GM12865 (cell line): ENCODE measurements at regions not wholly inside any gene's neighbourhood (a gene's known extent, or its start where the extent isn't known, plus 50 kb on each side); places are given as distances from the start of the nearest gene placed in this dataset.

Source experiments
- DNase-seq: peaks from one replicate; pipeline ENCODE4 v3.0.0; 2010; ENCODE audit warnings: low read depth
- H3K4me3 ChIP-seq: 2 replicates; pipeline ENCODE4 v1.5.1; 2011; ENCODE audit warnings: mild to moderate bottlenecking, low read depth, low read length, control low read depth
- CTCF ChIP-seq: IDR thresholded peaks from 2 replicates; pipeline ENCODE4 v1.5.1; 2011; ENCODE audit warnings: low read length, control low read depth, low read depth, inconsistent platforms; ENCODE audit not compliant: insufficient read depth; ENCODE audit errors: missing control alignments

DNA sequence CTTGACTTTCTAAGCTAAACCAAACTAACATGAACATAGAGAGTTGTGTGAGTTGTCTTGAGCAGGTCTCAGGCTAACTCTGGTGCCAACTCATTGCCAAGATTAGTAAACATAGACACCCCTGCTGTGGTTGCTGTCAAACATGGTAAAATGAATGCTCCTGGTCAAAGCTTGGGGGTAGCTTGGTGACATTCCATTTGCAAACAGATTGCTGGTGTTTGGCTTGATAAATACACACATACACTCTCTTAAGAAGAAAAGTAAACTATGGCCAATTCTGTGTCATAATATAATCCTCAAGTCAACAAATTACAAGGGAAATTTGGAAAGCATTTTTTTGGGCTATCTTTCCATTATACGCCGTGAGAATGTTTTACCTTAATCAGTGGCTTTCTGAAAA lies 386.4 kb upstream of the PDE3A start:
- no peak overlapping the region for H3K4me3 ChIP-seq
- no peak for TF ChIP-seq CTCF
- DNase-seq: no peak

- no peak for TF ChIP-seq CTCF
- no peak for DNase-seq
- H3K4me3 ChIP-seq: no peak overlapping the region
Observed at GRCh38 chr12:19988001-19988400, 380.3 kb upstream of the PDE3A start.

DNA sequence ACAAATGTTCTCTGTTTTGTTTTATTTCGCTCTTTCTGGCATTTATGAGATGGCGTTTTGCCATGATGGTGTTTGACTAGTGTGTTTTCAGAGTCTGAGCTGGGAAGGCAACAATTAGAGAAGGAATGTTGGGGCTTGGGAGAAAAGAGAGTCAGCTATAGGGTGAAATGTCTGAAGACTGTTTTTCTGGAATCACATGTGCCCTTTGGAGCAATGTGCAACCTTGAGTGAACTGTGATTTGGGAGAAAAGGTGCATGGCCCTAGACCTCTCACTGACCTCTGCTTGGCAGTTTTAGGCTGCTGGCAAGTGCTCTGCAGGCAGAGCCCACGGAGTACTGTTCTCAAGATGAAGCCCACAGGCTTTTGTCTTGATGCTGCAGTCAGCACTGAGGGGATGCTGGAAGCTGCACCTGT lies 379.9 kb upstream of the PDE3A start:
- no peak for TF ChIP-seq CTCF
- no peak overlapping the region for H3K4me3 ChIP-seq
- DNase-seq: no peak

GRCh38 chr12:19988948-19989347 lies 379.4 kb upstream of the PDE3A start:
- H3K4me3 ChIP-seq: no peak overlapping the region
- no peak for TF ChIP-seq CTCF
- DNase-seq: no peak

DNA sequence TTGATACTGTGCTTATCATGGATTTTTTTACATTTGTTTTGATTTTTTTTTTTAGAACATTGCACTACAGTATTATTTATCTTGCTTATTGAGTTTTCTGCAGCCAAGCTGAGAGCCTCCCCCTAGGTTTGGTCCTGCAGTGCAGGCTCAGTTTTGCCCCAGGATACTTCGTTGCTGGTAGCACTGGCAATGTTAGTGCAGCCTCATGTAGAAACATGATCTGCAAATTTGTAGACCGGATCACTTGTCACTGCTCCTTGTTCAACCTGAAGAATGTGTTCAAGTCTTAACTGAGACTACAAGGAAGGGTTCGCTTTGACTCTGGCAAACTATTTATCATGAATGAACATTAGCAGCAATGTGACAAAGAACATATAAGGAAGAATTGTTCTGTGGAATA lies 377.2 kb upstream of the PDE3A start:
- DNase-seq: no peak
- H3K4me3 ChIP-seq: no peak overlapping the region
- TF ChIP-seq CTCF: no peak

DNA sequence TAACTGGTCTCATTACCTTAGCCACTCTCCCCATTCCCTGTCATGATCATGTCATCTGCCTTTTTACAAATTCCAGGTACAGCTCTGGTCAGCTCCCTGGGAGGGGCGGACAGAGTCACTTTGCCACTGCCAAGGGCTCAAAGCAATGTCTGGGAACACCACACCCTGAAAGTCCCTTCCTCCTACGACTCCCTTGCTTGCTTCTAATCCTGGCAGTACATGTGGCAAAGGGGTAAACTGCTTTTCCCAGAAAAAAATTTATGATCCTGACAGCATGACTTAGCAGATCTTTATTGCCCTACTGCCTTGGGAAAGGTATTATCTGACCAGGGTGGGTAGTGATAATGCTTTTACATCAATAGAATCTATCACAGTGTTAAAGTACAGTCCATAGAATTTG lies 376.0 kb upstream of the PDE3A start:
- TF ChIP-seq CTCF: no peak
- H3K4me3 ChIP-seq: no peak overlapping the region
- DNase-seq: no peak

DNA sequence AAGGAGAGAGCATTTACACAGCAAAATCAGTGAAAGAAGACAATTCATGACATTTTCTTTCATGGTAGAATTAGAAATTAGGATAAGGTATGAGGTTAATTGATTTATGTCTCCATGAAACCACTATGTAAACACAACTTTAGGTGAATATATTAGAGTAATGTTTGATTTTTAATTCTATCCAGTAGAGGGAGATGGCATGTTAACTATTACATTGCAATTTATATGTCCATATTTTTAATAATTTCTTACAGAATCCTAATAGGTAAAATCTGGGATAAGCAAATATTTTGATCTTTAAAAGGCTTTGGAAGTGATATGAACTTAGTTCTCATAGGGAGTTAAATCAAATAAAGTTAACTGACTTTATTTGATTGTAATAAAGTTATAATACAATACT lies 373.4 kb upstream of the PDE3A start:
- no peak for DNase-seq
- no peak for TF ChIP-seq CTCF

More for the DNA sequence above, 373.4 kb upstream of the PDE3A start:
- no peak overlapping the region for H3K4me3 ChIP-seq
